H9 (cell line): ENCODE measurements at regions not wholly inside any gene's neighbourhood (a gene's known extent, or its start where the extent isn't known, plus 50 kb on each side); places are given as distances from the start of the nearest gene placed in this dataset.

Experiments used
- DNase-seq: peaks from one replicate; pipeline ENCODE4 v3.0.0-alpha.2; 2017
- H2AFZ ChIP-seq: one replicate; pipeline ENCODE4 v1.6.1; 2013; ENCODE audit warnings: mild to moderate bottlenecking, low read length, control low read depth, moderate library complexity
- H2AK5ac ChIP-seq: 2 replicates; pipeline ENCODE4 v1.6.1; 2013; ENCODE audit warnings: low read length, control low read depth, mixed read lengths; ENCODE audit not compliant: insufficient read length
- H2BK120ac ChIP-seq: one replicate; pipeline ENCODE4 v1.6.1; 2013; ENCODE audit warnings: low read depth, mild to moderate bottlenecking, low read length, control low read depth, inconsistent platforms; ENCODE audit not compliant: poor library complexity, severe bottlenecking
- H2BK12ac ChIP-seq: 2 replicates; pipeline ENCODE4 v1.6.1; 2013; ENCODE audit warnings: low read length, control low read depth, mixed read lengths, low read depth; ENCODE audit not compliant: insufficient read length
- H2BK15ac ChIP-seq: 2 replicates; pipeline ENCODE4 v1.6.1; 2013; ENCODE audit warnings: low read depth, low read length, control low read depth
- H2BK20ac ChIP-seq: one replicate; pipeline ENCODE4 v1.6.1; 2013; ENCODE audit warnings: low read depth, mild to moderate bottlenecking, low read length, control low read depth, inconsistent platforms; ENCODE audit not compliant: poor library complexity, severe bottlenecking
- H2BK5ac ChIP-seq: 2 replicates; pipeline ENCODE4 v1.6.1; 2013; ENCODE audit warnings: low read length, control low read depth, mixed read lengths; ENCODE audit not compliant: insufficient read length
- H3K14ac ChIP-seq: 2 replicates; pipeline ENCODE4 v1.6.1; 2013; ENCODE audit warnings: low read length, control low read depth; ENCODE audit not compliant: insufficient read depth
- H3K18ac ChIP-seq: 2 replicates; pipeline ENCODE4 v1.6.1; 2013; ENCODE audit warnings: low read depth, mild to moderate bottlenecking, mixed read lengths, low read length, control low read depth; ENCODE audit not compliant: insufficient read length
- H3K23ac ChIP-seq: 2 replicates; pipeline ENCODE4 v1.6.1; 2013; ENCODE audit warnings: low read length, control low read depth, mixed read lengths, low read depth; ENCODE audit not compliant: insufficient read length
- H3K23me2 ChIP-seq: 2 replicates; pipeline ENCODE4 v1.6.1; 2013; ENCODE audit warnings: low read depth, mild to moderate bottlenecking, mixed read lengths, low read length, control low read depth; ENCODE audit not compliant: insufficient read length, poor library complexity, severe bottlenecking
- H3K27ac ChIP-seq: 2 replicates; pipeline ENCODE4 v1.5.1; 2013; ENCODE audit warnings: low read length, control low read depth, mixed read lengths, low read depth; ENCODE audit not compliant: insufficient read length
- H3K27me3 ChIP-seq: 2 replicates; pipeline ENCODE4 v1.6.1; 2013; ENCODE audit warnings: low read length, control low read depth, inconsistent platforms; ENCODE audit not compliant: insufficient read depth
- H3K4ac ChIP-seq: 2 replicates; pipeline ENCODE4 v1.6.1; 2013; ENCODE audit warnings: low read depth, mild to moderate bottlenecking, control low read depth, inconsistent platforms, low read length, moderate library complexity
- H3K4me1 ChIP-seq: 2 replicates; pipeline ENCODE4 v1.6.1; 2013; ENCODE audit warnings: low read length, control low read depth, inconsistent platforms; ENCODE audit not compliant: insufficient read depth
- H3K4me2 ChIP-seq: 2 replicates; pipeline ENCODE4 v1.6.1; 2013; ENCODE audit warnings: low read length, control low read depth, mixed read lengths; ENCODE audit not compliant: insufficient read length, insufficient read depth
- H3K56ac ChIP-seq: 2 replicates; pipeline ENCODE4 v1.6.1; 2013; ENCODE audit warnings: low read depth, mild to moderate bottlenecking, mixed read lengths, low read length, control low read depth; ENCODE audit not compliant: insufficient read length
- H3K79me1 ChIP-seq: 2 replicates; pipeline ENCODE4 v1.6.1; 2013; ENCODE audit warnings: low read depth, mild to moderate bottlenecking, moderate library complexity, low read length, control low read depth, inconsistent platforms; ENCODE audit not compliant: insufficient read depth, poor library complexity, severe bottlenecking
- H3K79me2 ChIP-seq: 2 replicates; pipeline ENCODE4 v1.6.1; 2013; ENCODE audit warnings: low read length, control low read depth, inconsistent platforms; ENCODE audit not compliant: insufficient read depth
- H3K9ac ChIP-seq: 2 replicates; pipeline ENCODE4 v1.6.1; 2013; ENCODE audit warnings: low read length, control low read depth, mixed read lengths; ENCODE audit not compliant: insufficient read length; ENCODE audit errors: extremely low read depth
- H3K9me3 ChIP-seq: one replicate; pipeline ENCODE4 v1.6.1; 2013; ENCODE audit warnings: low read depth, low read length, inconsistent platforms; ENCODE audit not compliant: control insufficient read depth
- H3T11ph ChIP-seq: one replicate; pipeline ENCODE4 v1.6.1; 2013; ENCODE audit warnings: mild to moderate bottlenecking, low read length, control low read depth, inconsistent platforms
- H4K20me1 ChIP-seq: one replicate; pipeline ENCODE4 v1.6.1; 2013; ENCODE audit not compliant: control insufficient read depth, insufficient read length, insufficient read depth
- H4K5ac ChIP-seq: 2 replicates; pipeline ENCODE4 v1.6.1; 2013; ENCODE audit warnings: low read depth, mild to moderate bottlenecking, mixed read lengths, low read length, control low read depth; ENCODE audit not compliant: insufficient read length
- H4K8ac ChIP-seq: replicated peaks from 2 replicates; pipeline ENCODE4 v1.6.1; 2013; ENCODE audit warnings: low read length, control low read depth, mixed read lengths, low read depth; ENCODE audit not compliant: insufficient read length
- H4K91ac ChIP-seq: 2 replicates; pipeline ENCODE4 v1.6.1; 2013; ENCODE audit warnings: low read depth, mild to moderate bottlenecking, moderate library complexity, mixed read lengths, low read length, control low read depth; ENCODE audit not compliant: insufficient read length
- H3K27ac Mint-ChIP-seq, 3 experiments: 2 replicates in 2 of 3; 3 replicates in 1 of 3; pipeline ENCODE4 v1.8.0; 2020 to 2021; ENCODE audit warnings: mixed read lengths in 3 of 3, mild to moderate bottlenecking in 1 of 3, moderate library complexity in 1 of 3
- H3K27me3 Mint-ChIP-seq: 2 replicates; pipeline ENCODE4 v1.8.0; 2021; ENCODE audit warnings: low read depth, mild to moderate bottlenecking, moderate library complexity, mixed read lengths
- H3K36me3 Mint-ChIP-seq, 3 experiments: 2 replicates in 2 of 3; 3 replicates in 1 of 3; pipeline ENCODE4 v1.8.0; 2020 to 2021; ENCODE audit warnings: low read depth in 3 of 3, mixed read lengths in 3 of 3; ENCODE audit not compliant: insufficient read depth in 1 of 3
- H3K4me1 Mint-ChIP-seq, 2 experiments: 2 replicates each; pipeline ENCODE4 v1.8.0; 2020; ENCODE audit warnings: mixed read lengths in 2 of 2
- H3K4me3 Mint-ChIP-seq, 2 experiments: 2 replicates in 1 of 2; 3 replicates in 1 of 2; pipeline ENCODE4 v1.8.0; 2020 to 2021; ENCODE audit warnings: mild to moderate bottlenecking in 2 of 2, mixed read lengths in 2 of 2, moderate library complexity in 1 of 2
- H3K9me3 Mint-ChIP-seq, 2 experiments: 2 replicates in 1 of 2; 3 replicates in 1 of 2; pipeline ENCODE4 v1.8.0; 2020; ENCODE audit warnings: mild to moderate bottlenecking in 2 of 2, mixed read lengths in 2 of 2, moderate library complexity in 1 of 2
- CTCF ChIP-seq: fragments of 200-600 bp; sonication (generic); conservative IDR thresholded peaks from 3 replicates; pipeline ENCODE4 v1.8.0; 2021; ENCODE audit warnings: antibody characterized with exemption, mild to moderate bottlenecking
- WGBS: extraction: QIAGEN DNeasy Blood & Tissue Kit; methylation state at CpG from one replicate; pipeline ENCODE4 v1.1.7; 2013; ENCODE audit warnings: missing lambda C conversion rate, low lambda C conversion rate, mixed read lengths; ENCODE audit not compliant: insufficient read length; ENCODE audit errors: extremely low coverage; 5-methylcytosine and 5-hydroxymethylcytosine counted together

GRCh38 chr9:89661956-89662717, 57.3 kb downstream of the GADD45G start:
- peak overlapping the region; percentile 18 for H3K18ac ChIP-seq
- H3K79me2 ChIP-seq = no peaks in the 10 kb centered on the region
- H3K4me1 ChIP-seq = peaks cover 13% of the 10 kb centered on the region; the same call in 1 of the 2 replicates
- no peaks in the 10 kb centered on the region for H3K79me1 ChIP-seq
- H3K23ac ChIP-seq = no peak overlapping the region
- H3K36me3 Mint-ChIP-seq = no peaks in the 10 kb centered on the region; a peak in 1 of 7 replicates
- H3K27ac ChIP-seq = no peak overlapping the region
- H3K4me3 Mint-ChIP-seq = peak overlapping the region; percentile 18 to 24; a peak in 4 of 5 replicates
- no peak overlapping the region for H2BK12ac ChIP-seq
- H3K4me2 ChIP-seq = no peak overlapping the region
- no peak overlapping the region for H4K8ac ChIP-seq
- peaks cover 8% of the 10 kb centered on the region for H3K27me3 Mint-ChIP-seq
- no peak overlapping the region for H2BK5ac ChIP-seq
- no peak overlapping the region for H2AK5ac ChIP-seq
- no peaks in the 10 kb centered on the region for H3K9me3 ChIP-seq
- peaks cover 38 to 50% of the 10 kb centered on the region in 2 experiments for H3K4me1 Mint-ChIP-seq
- H3K9me3 Mint-ChIP-seq = no peaks in the 10 kb centered on the region
- H2BK15ac ChIP-seq = no peak overlapping the region
- no peak overlapping the region for H4K5ac ChIP-seq
- H3T11ph ChIP-seq = no peak overlapping the region
- no peak overlapping the region for H2BK20ac ChIP-seq
- H3K14ac ChIP-seq = no peak overlapping the region
- H3K27ac Mint-ChIP-seq = peak overlapping the region; percentile 82 to 96 (median 89)
- H4K20me1 ChIP-seq = no peaks in the 10 kb centered on the region
- DNase-seq = peak; percentile 98
- H3K23me2 ChIP-seq = no peaks in the 10 kb centered on the region
- no peak for TF ChIP-seq CTCF
- H3K4ac ChIP-seq = no peak overlapping the region
- H3K27me3 ChIP-seq = no peaks in the 10 kb centered on the region; the same call in 1 of the 2 replicates
- no peak overlapping the region for H2AFZ ChIP-seq
- no CpG with 5 or more reads among the region's 21 CpGs for WGBS
- H3K56ac ChIP-seq = no peak overlapping the region
- H2BK120ac ChIP-seq = no peak overlapping the region
- no peak overlapping the region for H3K9ac ChIP-seq
- no peak overlapping the region for H4K91ac ChIP-seq
